Ascending aorta (tissue), 2 donors: ENCODE measurements at regions not wholly inside any gene's neighbourhood (a gene's known extent, or its start where the extent isn't known, plus 50 kb on each side); places are given as distances from the start of the nearest gene placed in this dataset.

Experiments
- DNase-seq, 2 donors: peaks; one replicate each; pipeline ENCODE4 v3.0.0-alpha.2; 2019; ENCODE audit warnings: low spot score in 2 of 2
- H3K27ac ChIP-seq, 2 donors: fragments of 200-600 bp; sonication (generic); one replicate each; pipeline ENCODE4 v1.5.1; 2016 to 2017; ENCODE audit warnings: mild to moderate bottlenecking in 1 of 2
- H3K27me3 ChIP-seq: fragments of 200-600 bp; sonication (generic); one replicate; pipeline ENCODE4 v1.5.1; 2017
- H3K36me3 ChIP-seq, 2 donors: fragments of 200-600 bp; sonication (generic); one replicate each; pipeline ENCODE4 v1.5.1; 2016
- H3K4me1 ChIP-seq, 2 donors: fragments of 200-600 bp; sonication (generic); one replicate each; pipeline ENCODE4 v1.5.1; 2016 to 2017; ENCODE audit warnings: mild to moderate bottlenecking in 1 of 2
- H3K4me3 ChIP-seq, 2 donors: fragments of 200-600 bp; sonication (generic); one replicate each; pipeline ENCODE4 v1.5.1; 2016 to 2017; ENCODE audit warnings: mild to moderate bottlenecking in 1 of 2
- H3K9me3 ChIP-seq, 2 donors: fragments of 200-600 bp; sonication (generic); one replicate each; pipeline ENCODE4 v1.5.1; 2016
- intact Hi-C: fragments of 100-400 bp; cut with DNase I; formaldehyde crosslinking; loops from one replicate; pipeline ENCODE4 v1.15.1; 2023
- TF ChIP-seq, protein P1 (sequence below), 3 experiments: fragments of 200-600 bp in 2 of 3; fragments of 450-650 bp in 1 of 3; sonication (generic) in 2 of 3; IDR thresholded peaks; one replicate each; pipeline ENCODE4 v1.5.1; 2016 to 2019; ENCODE audit warnings: antibody characterized with exemption in 3 of 3, mild to moderate bottlenecking in 1 of 3, moderate library complexity in 1 of 3

DNA sequence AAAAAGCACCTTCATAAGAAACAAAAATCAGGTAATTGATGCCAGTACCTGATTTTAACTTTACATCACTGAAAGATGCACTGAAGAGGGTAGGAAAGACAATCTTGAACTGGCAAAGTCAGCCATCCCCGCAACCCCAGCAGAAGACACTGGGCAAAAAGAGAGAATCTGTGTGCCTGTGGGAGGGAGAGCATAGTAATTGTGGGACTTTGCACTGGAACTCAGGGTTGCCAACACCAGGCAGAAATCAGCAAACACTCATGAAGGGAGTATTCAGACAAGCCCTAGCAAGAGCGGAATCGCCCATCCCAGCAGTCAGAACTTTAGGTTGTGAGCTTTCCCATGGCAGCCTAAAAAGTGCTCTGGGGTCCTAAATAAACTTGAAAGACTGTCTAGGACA lies 344.6 kb upstream of the GJE1 start:
- no peaks in the 10 kb centered on the region for H3K4me1 ChIP-seq
- no peak overlapping the region for H3K27ac ChIP-seq
- no peaks in the 10 kb centered on the region for H3K27me3 ChIP-seq
- intact Hi-C loops, result no loop called here
- no peak for DNase-seq
- no peaks in the 10 kb centered on the region for H3K9me3 ChIP-seq
- TF ChIP-seq, protein P1, sequence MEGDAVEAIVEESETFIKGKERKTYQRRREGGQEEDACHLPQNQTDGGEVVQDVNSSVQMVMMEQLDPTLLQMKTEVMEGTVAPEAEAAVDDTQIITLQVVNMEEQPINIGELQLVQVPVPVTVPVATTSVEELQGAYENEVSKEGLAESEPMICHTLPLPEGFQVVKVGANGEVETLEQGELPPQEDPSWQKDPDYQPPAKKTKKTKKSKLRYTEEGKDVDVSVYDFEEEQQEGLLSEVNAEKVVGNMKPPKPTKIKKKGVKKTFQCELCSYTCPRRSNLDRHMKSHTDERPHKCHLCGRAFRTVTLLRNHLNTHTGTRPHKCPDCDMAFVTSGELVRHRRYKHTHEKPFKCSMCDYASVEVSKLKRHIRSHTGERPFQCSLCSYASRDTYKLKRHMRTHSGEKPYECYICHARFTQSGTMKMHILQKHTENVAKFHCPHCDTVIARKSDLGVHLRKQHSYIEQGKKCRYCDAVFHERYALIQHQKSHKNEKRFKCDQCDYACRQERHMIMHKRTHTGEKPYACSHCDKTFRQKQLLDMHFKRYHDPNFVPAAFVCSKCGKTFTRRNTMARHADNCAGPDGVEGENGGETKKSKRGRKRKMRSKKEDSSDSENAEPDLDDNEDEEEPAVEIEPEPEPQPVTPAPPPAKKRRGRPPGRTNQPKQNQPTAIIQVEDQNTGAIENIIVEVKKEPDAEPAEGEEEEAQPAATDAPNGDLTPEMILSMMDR (IDR thresholded peaks at IDR 0.05), result no peak
- H3K4me3 ChIP-seq, result no peak overlapping the region
- H3K36me3 ChIP-seq, result no peaks in the 10 kb centered on the region

DNA sequence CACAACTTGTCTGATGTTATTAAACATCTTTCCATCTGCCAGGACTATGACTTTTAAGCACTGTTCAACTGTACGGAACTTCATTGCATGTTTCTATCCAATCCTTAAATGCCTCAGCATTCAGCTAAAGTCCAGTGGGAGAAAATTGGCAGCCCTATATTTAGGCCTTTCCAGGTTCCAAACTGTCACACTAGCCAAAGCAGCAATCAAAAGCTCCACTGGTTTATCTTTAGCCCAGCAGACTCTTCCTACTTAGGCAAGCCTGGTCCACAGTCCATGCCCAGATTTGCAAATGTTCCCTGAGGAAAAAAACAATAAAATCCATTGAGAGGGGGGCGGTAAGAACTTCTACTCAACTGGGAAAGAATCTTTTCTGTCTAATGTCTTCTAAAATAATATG lies 349.1 kb upstream of the GJE1 start:
- Histone ChIP-seq H3K36me3 (no peaks in the 10 kb centered on the region), H3K27ac (no peak overlapping the region), H3K9me3 (no peaks in the 10 kb centered on the region), H3K4me1 (no peaks in the 10 kb centered on the region), H3K27me3 (no peaks in the 10 kb centered on the region), H3K4me3 (no peak overlapping the region)
- TF ChIP-seq, protein P1 (IDR thresholded peaks at IDR 0.05), result no peak
- no peak for DNase-seq
- intact Hi-C loops, result no loop called here

DNA sequence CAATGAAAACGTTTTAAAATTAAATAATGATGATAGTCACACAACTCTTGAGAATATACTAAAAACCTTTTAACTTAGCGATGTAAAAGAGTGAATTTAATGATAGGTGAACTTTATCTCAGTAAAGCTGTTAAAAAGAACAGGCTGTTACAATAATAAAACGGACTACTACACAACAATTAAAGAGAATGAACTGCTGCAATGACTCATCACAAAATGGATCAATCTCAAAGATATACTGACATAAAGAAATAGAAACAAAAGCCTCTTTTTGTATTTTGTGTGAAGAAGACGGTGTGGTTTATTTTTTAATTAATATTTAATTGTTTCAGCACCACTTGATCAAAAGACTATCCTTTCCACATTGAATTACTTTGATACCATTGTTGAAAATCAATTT lies 352.4 kb upstream of the GJE1 start:
- Histone ChIP-seq H3K4me3 (no peak overlapping the region), H3K36me3 (no peaks in the 10 kb centered on the region), H3K9me3 (no peaks in the 10 kb centered on the region), H3K27ac (no peak overlapping the region), H3K4me1 (no peaks in the 10 kb centered on the region), H3K27me3 (no peaks in the 10 kb centered on the region)
- no peak for DNase-seq
- TF ChIP-seq, protein P1 (IDR thresholded peaks at IDR 0.05), result no peak
- intact Hi-C loops, result no loop called here

DNA sequence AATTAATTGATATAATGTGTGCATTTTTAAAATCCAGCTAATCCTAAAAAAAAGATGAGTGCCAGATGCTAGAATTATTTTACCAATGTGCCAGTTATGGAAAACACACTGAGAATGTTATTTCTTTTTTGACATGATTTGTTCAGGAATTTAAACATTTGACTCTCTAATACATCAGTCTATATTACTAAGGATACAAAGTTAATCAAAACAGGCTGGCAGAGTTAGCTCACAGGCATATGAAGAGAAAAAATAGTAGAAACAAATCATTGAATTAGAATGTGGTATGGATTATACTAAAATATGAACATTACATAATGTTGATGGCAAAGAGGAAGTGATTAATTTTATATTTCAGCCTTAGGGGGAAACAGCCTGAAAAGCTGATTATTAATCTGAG lies 368.3 kb upstream of the GJE1 start:
- intact Hi-C loops, result no loop called here
- Histone ChIP-seq H3K4me1 (no peaks in the 10 kb centered on the region), H3K27ac (no peak overlapping the region), H3K36me3 (no peaks in the 10 kb centered on the region), H3K27me3 (no peaks in the 10 kb centered on the region), H3K4me3 (no peak overlapping the region), H3K9me3 (no peaks in the 10 kb centered on the region)
- no peak for DNase-seq
- TF ChIP-seq, protein P1 (IDR thresholded peaks at IDR 0.05), result no peak

DNA sequence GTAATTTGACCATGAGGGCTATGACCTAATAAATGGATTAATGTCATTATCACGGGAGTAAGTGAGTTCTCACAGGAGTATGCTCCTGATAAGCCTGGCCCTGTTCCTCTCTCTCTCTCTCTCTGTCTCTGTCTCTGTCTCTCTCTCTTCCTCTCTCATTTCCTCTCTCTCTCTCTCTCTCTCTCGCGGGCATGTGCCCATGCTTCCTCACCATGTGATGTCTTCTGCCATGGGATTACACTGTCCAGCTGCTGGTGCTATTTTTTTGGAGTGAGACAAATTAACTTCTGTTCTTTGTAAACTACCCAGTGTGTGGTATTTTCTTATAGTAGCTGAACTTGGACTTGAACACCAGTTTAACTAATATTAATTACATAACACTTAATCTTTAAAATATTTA lies 374.3 kb upstream of the GJE1 start:
- Histone ChIP-seq H3K4me1 (no peaks in the 10 kb centered on the region), H3K36me3 (no peaks in the 10 kb centered on the region), H3K4me3 (no peak overlapping the region), H3K27me3 (no peaks in the 10 kb centered on the region), H3K9me3 (no peaks in the 10 kb centered on the region), H3K27ac (no peak overlapping the region)
- intact Hi-C loops, result no loop called here
- DNase-seq, result no peak
- TF ChIP-seq, protein P1 (IDR thresholded peaks at IDR 0.05), result no peak

DNA sequence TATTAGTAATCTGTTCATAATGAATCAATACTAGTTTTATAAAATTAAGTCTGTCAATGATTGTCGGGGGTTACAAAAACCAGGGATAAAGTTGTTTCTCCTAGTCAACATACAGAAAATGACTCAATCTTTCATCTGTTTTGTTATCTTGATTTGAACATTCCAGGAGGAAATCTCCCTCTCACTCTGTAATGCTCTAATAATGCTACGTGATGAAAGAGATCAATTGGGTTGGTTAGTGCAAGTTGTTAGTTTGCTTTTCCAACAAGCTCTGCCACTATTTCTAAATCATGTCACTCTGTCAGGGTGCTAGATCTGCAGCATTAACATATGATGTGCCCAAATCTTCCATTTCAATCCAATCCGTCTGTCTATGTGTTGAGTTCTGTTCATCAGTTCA lies 379.5 kb upstream of the GJE1 start:
- Histone ChIP-seq H3K4me1 (no peaks in the 10 kb centered on the region), H3K27ac (no peak overlapping the region), H3K36me3 (no peaks in the 10 kb centered on the region), H3K9me3 (no peaks in the 10 kb centered on the region), H3K4me3 (no peak overlapping the region), H3K27me3 (no peaks in the 10 kb centered on the region)
- DNase-seq, result no peak
- intact Hi-C loops, result no loop called here
- TF ChIP-seq, protein P1 (IDR thresholded peaks at IDR 0.05), result no peak
